Mesothelial cell of epicardium (in vitro differentiated cells): ENCODE measurements at regions not wholly inside any gene's neighbourhood (a gene's known extent, or its start where the extent isn't known, plus 50 kb on each side); places are given as distances from the start of the nearest gene placed in this dataset.

Source experiments
- DNase-seq, 2 experiments: peaks; one replicate each; pipeline ENCODE4 v3.0.0; 2021; ENCODE audit warnings: low spot score in 2 of 2; ENCODE audit not compliant: unreplicated experiment in 2 of 2
- H3K27ac Mint-ChIP-seq: 2 replicates; pipeline ENCODE4 v1.8.0; 2021; ENCODE audit warnings: mixed read lengths
- H3K27me3 Mint-ChIP-seq: 2 replicates; pipeline ENCODE4 v1.8.0; 2021; ENCODE audit warnings: low read depth, mixed read lengths
- H3K36me3 Mint-ChIP-seq: 2 replicates; pipeline ENCODE4 v1.8.0; 2021; ENCODE audit warnings: mixed read lengths
- H3K4me1 Mint-ChIP-seq: 2 replicates; pipeline ENCODE4 v1.8.0; 2021; ENCODE audit warnings: mixed read lengths
- H3K4me3 Mint-ChIP-seq: 2 replicates; pipeline ENCODE4 v1.8.0; 2021; ENCODE audit warnings: mild to moderate bottlenecking, moderate library complexity, mixed read lengths
- H3K9me3 Mint-ChIP-seq: 2 replicates; pipeline ENCODE4 v1.8.0; 2021; ENCODE audit warnings: mixed read lengths
- CTCF ChIP-seq: fragments of 200-600 bp; sonication (generic); IDR thresholded peaks from one replicate; pipeline ENCODE4 v1.5.0; 2021; ENCODE audit warnings: antibody characterized with exemption; ENCODE audit not compliant: unreplicated experiment

- Mint-ChIP-seq H3K27ac (no peak overlapping the region), H3K4me3 (no peak overlapping the region)
Observed at GRCh38 chr4:124428648-124429047, 283.9 kb downstream of the ANKRD50 start.

DNA sequence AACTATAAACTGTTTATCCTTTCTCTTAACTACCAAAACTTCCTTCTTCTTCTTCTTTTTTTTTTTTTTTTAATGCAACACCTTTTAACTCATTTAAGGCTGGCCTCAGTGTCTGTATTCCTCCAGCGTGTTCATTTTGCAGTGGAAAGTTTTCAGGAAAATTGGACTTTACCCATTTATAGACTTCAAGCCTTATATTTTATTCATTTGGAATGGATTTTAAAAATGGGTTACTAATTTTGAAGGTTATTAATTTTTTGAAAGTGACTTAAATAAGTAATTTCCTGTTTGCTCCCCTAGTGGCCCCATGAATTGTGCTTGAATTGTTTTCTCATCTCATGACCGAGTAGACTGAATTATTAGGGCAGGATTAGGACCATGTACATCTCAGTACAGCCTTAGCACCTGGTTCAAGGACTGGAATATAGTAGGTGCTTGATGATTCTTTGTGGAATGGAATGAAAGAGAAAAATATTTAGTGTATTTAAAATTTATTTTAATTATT lies 282.7 kb downstream of the ANKRD50 start:
- H3K27me3 Mint-ChIP-seq: no peaks in the 10 kb centered on the region
- H3K4me1 Mint-ChIP-seq: peaks cover 21% of the 10 kb centered on the region
- no peaks in the 10 kb centered on the region for H3K36me3 Mint-ChIP-seq
- no peak for DNase-seq
- no peak for TF ChIP-seq CTCF
- peak overlapping the region; percentile 70 for H3K27ac Mint-ChIP-seq
- H3K4me3 Mint-ChIP-seq: no peak overlapping the region
- no peaks in the 10 kb centered on the region for H3K9me3 Mint-ChIP-seq

More at GRCh38 chr4:124428648-124429047, 283.9 kb downstream of the ANKRD50 start:
- Mint-ChIP-seq H3K36me3 (no peaks in the 10 kb centered on the region), H3K4me1 (peaks cover 17% of the 10 kb centered on the region), H3K27me3 (no peaks in the 10 kb centered on the region), H3K9me3 (no peaks in the 10 kb centered on the region)
- DNase-seq: no peak
- TF ChIP-seq CTCF: no peak

GRCh38 chr4:124431653-124432192 lies 280.8 kb downstream of the ANKRD50 start:
- no peak for DNase-seq
- peaks cover 26% of the 10 kb centered on the region for H3K4me1 Mint-ChIP-seq
- H3K4me3 Mint-ChIP-seq: no peak overlapping the region
- no peaks in the 10 kb centered on the region for H3K27me3 Mint-ChIP-seq
- no peaks in the 10 kb centered on the region for H3K9me3 Mint-ChIP-seq
- no peak overlapping the region for H3K27ac Mint-ChIP-seq
- H3K36me3 Mint-ChIP-seq: no peaks in the 10 kb centered on the region
- no peak for TF ChIP-seq CTCF

DNA sequence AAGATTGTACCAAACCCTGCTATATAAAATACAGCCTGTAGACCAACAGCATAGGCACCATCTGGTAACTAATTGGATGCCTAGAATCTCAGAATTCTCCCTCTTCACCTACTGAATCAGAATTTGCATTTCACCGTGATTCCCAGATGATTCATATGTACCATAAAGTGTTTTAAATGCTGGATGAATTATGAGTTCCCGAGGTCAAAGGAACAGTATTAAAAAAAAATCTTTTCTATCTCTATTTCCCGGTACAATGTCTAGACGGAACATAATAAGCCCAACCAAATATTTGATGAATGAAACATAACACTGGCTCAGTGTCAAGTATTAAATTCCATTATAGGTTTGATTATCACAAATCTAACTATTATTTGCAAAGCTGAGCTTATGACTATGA lies 280.0 kb downstream of the ANKRD50 start:
- no peak for DNase-seq
- Mint-ChIP-seq H3K4me3 (no peak overlapping the region), H3K27me3 (no peaks in the 10 kb centered on the region), H3K36me3 (no peaks in the 10 kb centered on the region), H3K27ac (peak overlapping the region; percentile 8), H3K4me1 (peaks cover 27% of the 10 kb centered on the region), H3K9me3 (no peaks in the 10 kb centered on the region)
- no peak for TF ChIP-seq CTCF

DNA sequence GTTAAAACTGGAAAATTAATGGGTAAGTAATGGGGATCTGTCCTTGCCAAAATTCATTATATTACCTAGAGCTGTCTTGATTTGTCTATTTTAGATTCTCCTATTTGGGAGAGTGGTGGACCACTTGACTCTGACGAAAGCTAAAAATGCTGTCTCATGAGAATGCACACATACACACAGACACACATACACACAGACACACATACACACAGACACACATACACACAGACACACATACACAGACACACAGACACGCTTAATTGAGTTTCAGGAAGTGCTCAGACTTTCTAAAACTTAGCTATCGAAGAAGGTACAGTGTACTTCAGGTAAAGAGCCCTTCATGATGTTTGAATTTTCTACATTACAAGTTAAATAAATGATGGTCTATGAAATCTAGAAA lies 279.5 kb downstream of the ANKRD50 start:
- H3K4me1 Mint-ChIP-seq: peaks cover 32% of the 10 kb centered on the region
- no peaks in the 10 kb centered on the region for H3K9me3 Mint-ChIP-seq
- no peak for DNase-seq
- no peak overlapping the region for H3K4me3 Mint-ChIP-seq
- no peaks in the 10 kb centered on the region for H3K27me3 Mint-ChIP-seq
- H3K36me3 Mint-ChIP-seq: no peaks in the 10 kb centered on the region
- H3K27ac Mint-ChIP-seq: no peak overlapping the region
- no peak for TF ChIP-seq CTCF

GRCh38 chr4:124433500-124433899 lies 279.0 kb downstream of the ANKRD50 start:
- no peak overlapping the region for H3K27ac Mint-ChIP-seq
- no peak for TF ChIP-seq CTCF
- no peaks in the 10 kb centered on the region for H3K36me3 Mint-ChIP-seq
- no peak overlapping the region for H3K4me3 Mint-ChIP-seq
- H3K27me3 Mint-ChIP-seq: no peaks in the 10 kb centered on the region
- no peaks in the 10 kb centered on the region for H3K9me3 Mint-ChIP-seq
- peaks cover 35% of the 10 kb centered on the region for H3K4me1 Mint-ChIP-seq
- no peak for DNase-seq
